ENCODE measurements at regions not wholly inside any gene's neighbourhood (a gene's known extent, or its start where the extent isn't known, plus 50 kb on each side); places are given as distances from the start of the nearest gene placed in this dataset.

- Histone ChIP-seq H3K27me3 (replicated peaks; ENCODE audit: insufficient read depth) (no peaks in the 10 kb centered on the region), H3K4me3 (peak overlapping the region; percentile 25), H3K4me1 (ENCODE audit: control insufficient read depth in 1 of 2, low read depth in 2 of 2) (peaks cover 22 to 49% of the 10 kb centered on the region in 2 donors), H3K36me3 (peaks cover 6% of the 10 kb centered on the region), H3K27ac (peak overlapping the region; percentile 97 to 99), H3K9me3 (no peaks in the 10 kb centered on the region)
- TF ChIP-seq, protein P1, sequence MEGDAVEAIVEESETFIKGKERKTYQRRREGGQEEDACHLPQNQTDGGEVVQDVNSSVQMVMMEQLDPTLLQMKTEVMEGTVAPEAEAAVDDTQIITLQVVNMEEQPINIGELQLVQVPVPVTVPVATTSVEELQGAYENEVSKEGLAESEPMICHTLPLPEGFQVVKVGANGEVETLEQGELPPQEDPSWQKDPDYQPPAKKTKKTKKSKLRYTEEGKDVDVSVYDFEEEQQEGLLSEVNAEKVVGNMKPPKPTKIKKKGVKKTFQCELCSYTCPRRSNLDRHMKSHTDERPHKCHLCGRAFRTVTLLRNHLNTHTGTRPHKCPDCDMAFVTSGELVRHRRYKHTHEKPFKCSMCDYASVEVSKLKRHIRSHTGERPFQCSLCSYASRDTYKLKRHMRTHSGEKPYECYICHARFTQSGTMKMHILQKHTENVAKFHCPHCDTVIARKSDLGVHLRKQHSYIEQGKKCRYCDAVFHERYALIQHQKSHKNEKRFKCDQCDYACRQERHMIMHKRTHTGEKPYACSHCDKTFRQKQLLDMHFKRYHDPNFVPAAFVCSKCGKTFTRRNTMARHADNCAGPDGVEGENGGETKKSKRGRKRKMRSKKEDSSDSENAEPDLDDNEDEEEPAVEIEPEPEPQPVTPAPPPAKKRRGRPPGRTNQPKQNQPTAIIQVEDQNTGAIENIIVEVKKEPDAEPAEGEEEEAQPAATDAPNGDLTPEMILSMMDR (IDR thresholded peaks at IDR 0.05): no peak
- ATAC-seq (ENCODE audit: insufficient number of reproducible peaks, low FRiP score, low read depth): no peak
- DNase-seq (ENCODE audit: low spot score): no peak
Observed at GRCh38 chr9:129500161-129500862, 120.6 kb downstream of the C9orf50 start.

GRCh38 chr9:129498451-129499384 lies 122.2 kb downstream of the C9orf50 start:
- DNase-seq (ENCODE audit: low spot score) (no peak), ATAC-seq (ENCODE audit: insufficient number of reproducible peaks, low FRiP score, low read depth) (no peak)
- H3K27me3 ChIP-seq (replicated peaks; ENCODE audit: insufficient read depth): no peaks in the 10 kb centered on the region
- peaks cover 4% of the 10 kb centered on the region for H3K36me3 ChIP-seq
- peak overlapping the region; percentile 76 for H3K4me3 ChIP-seq
- peak overlapping the region; percentile 97 to 99 for H3K27ac ChIP-seq
- TF ChIP-seq, protein P1 (IDR thresholded peaks at IDR 0.05): no peak
- peaks cover 31 to 65% of the 10 kb centered on the region in 2 donors for H3K4me1 ChIP-seq (ENCODE audit: control insufficient read depth in 1 of 2, low read depth in 2 of 2)
- no peaks in the 10 kb centered on the region for H3K9me3 ChIP-seq

GRCh38 chr9:129497813-129498450 lies 123.0 kb downstream of the C9orf50 start:
- Histone ChIP-seq H3K27ac (peak overlapping the region; percentile 97 to 99), H3K4me3 (peak overlapping the region; percentile 76), H3K27me3 (replicated peaks; ENCODE audit: insufficient read depth) (no peaks in the 10 kb centered on the region), H3K36me3 (no peaks in the 10 kb centered on the region), H3K9me3 (no peaks in the 10 kb centered on the region), H3K4me1 (ENCODE audit: control insufficient read depth in 1 of 2, low read depth in 2 of 2) (peaks cover 35 to 73% of the 10 kb centered on the region in 2 donors)
- ATAC-seq (ENCODE audit: insufficient number of reproducible peaks, low FRiP score, low read depth): no peak
- no peak for DNase-seq (ENCODE audit: low spot score)
- TF ChIP-seq, protein P1 (IDR thresholded peaks at IDR 0.05): no peak

- DNase-seq (ENCODE audit: low spot score) (no peak), ATAC-seq (ENCODE audit: insufficient number of reproducible peaks, low FRiP score, low read depth) (peak; percentile 5)
- H3K27me3 ChIP-seq (replicated peaks; ENCODE audit: insufficient read depth): no peaks in the 10 kb centered on the region
- H3K27ac ChIP-seq: peak overlapping the region; percentile 97 to 99
- H3K4me1 ChIP-seq (ENCODE audit: control insufficient read depth in 1 of 2, low read depth in 2 of 2): peaks cover 36 to 80% of the 10 kb centered on the region in 2 donors
- peak overlapping the region; percentile 76 for H3K4me3 ChIP-seq
- H3K36me3 ChIP-seq: no peaks in the 10 kb centered on the region
- TF ChIP-seq, protein P1 (IDR thresholded peaks at IDR 0.05): no peak
- H3K9me3 ChIP-seq: no peaks in the 10 kb centered on the region
Observed at GRCh38 chr9:129497005-129497812, 123.7 kb downstream of the C9orf50 start.
